ENCODE measurements at regions not wholly inside any gene's neighbourhood (a gene's known extent, or its start where the extent isn't known, plus 50 kb on each side); places are given as distances from the start of the nearest gene placed in this dataset.

- peaks cover 55% of the 10 kb centered on the region for H3K4me1 Mint-ChIP-seq (ENCODE audit: low read depth, unreplicated experiment)
- H3K4me3 Mint-ChIP-seq (ENCODE audit: unreplicated experiment): no peak overlapping the region
- Histone ChIP-seq H3K4me3 (ENCODE audit: low read depth, low read length) (no peak overlapping the region), H3K4me1 (peaks cover 76% of the 10 kb centered on the region), H3K9me3 (peaks cover 10% of the 10 kb centered on the region; the same call in 1 of the 2 replicates), H3K36me3 (ENCODE audit: control insufficient read depth, insufficient read depth, low read length) (no peaks in the 10 kb centered on the region), H3K27me3 (replicated peaks; ENCODE audit: control insufficient read depth, insufficient read depth, low read length) (no peaks in the 10 kb centered on the region)
- ChIA-PET CTCF (no interaction called here), POLR2A (no interaction called here)
- TF ChIP-seq, protein P1, sequence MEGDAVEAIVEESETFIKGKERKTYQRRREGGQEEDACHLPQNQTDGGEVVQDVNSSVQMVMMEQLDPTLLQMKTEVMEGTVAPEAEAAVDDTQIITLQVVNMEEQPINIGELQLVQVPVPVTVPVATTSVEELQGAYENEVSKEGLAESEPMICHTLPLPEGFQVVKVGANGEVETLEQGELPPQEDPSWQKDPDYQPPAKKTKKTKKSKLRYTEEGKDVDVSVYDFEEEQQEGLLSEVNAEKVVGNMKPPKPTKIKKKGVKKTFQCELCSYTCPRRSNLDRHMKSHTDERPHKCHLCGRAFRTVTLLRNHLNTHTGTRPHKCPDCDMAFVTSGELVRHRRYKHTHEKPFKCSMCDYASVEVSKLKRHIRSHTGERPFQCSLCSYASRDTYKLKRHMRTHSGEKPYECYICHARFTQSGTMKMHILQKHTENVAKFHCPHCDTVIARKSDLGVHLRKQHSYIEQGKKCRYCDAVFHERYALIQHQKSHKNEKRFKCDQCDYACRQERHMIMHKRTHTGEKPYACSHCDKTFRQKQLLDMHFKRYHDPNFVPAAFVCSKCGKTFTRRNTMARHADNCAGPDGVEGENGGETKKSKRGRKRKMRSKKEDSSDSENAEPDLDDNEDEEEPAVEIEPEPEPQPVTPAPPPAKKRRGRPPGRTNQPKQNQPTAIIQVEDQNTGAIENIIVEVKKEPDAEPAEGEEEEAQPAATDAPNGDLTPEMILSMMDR (IDR thresholded peaks at IDR 0.05; ENCODE audit: insufficient read depth in 1 of 2, low read depth in 1 of 2, low read length in 1 of 2, severe bottlenecking in 1 of 2, unreplicated experiment in 1 of 2): no peak
- no TSS peak for BruUV-seq (replicated peaks)
- intact Hi-C loops (cut with micrococcal nuclease; ENCODE audit: unreplicated experiment): loop anchor here (5.0 to 10.0 kb wide), 2 partner anchors 58 to 101 kb away; no protein-coding TSS in a partner anchor
- DNase-seq: no peak
- H3K27me3 Mint-ChIP-seq (ENCODE audit: insufficient read depth, unreplicated experiment): no peaks in the 10 kb centered on the region
- H3K36me3 Mint-ChIP-seq (ENCODE audit: insufficient read depth, unreplicated experiment): no peaks in the 10 kb centered on the region
- no peaks in the 10 kb centered on the region for H3K9me3 Mint-ChIP-seq (ENCODE audit: unreplicated experiment)
- peak overlapping the region; percentile 84 for H3K27ac Mint-ChIP-seq (ENCODE audit: unreplicated experiment)
Measured at GRCh38 chr10:110413049-110413783, 84.5 kb upstream of the DUSP5 start.

GRCh38 chr10:110413903-110414547, 83.7 kb upstream of the DUSP5 start:
- H3K4me3 Mint-ChIP-seq (ENCODE audit: unreplicated experiment): no peak overlapping the region
- no peak for DNase-seq
- no peaks in the 10 kb centered on the region for H3K27me3 Mint-ChIP-seq (ENCODE audit: insufficient read depth, unreplicated experiment)
- peaks cover 54% of the 10 kb centered on the region for H3K4me1 Mint-ChIP-seq (ENCODE audit: low read depth, unreplicated experiment)
- H3K4me1 ChIP-seq: peaks cover 68% of the 10 kb centered on the region
- no peaks in the 10 kb centered on the region for H3K36me3 Mint-ChIP-seq (ENCODE audit: insufficient read depth, unreplicated experiment)
- CTCF ChIA-PET: no interaction called here
- peak overlapping the region; percentile 84 for H3K27ac Mint-ChIP-seq (ENCODE audit: unreplicated experiment)
- no peaks in the 10 kb centered on the region for H3K9me3 Mint-ChIP-seq (ENCODE audit: unreplicated experiment)
- peaks cover 10% of the 10 kb centered on the region; the same call in 1 of the 2 replicates for H3K9me3 ChIP-seq
- no peaks in the 10 kb centered on the region for H3K36me3 ChIP-seq (ENCODE audit: control insufficient read depth, insufficient read depth, low read length)
- H3K4me3 ChIP-seq (ENCODE audit: low read depth, low read length): no peak overlapping the region
- POLR2A ChIA-PET: no interaction called here
- intact Hi-C loops (cut with micrococcal nuclease; ENCODE audit: unreplicated experiment): loop anchor here (1.0 to 10.0 kb wide), 3 partner anchors 42 to 102 kb away; no protein-coding TSS in a partner anchor
- BruUV-seq (replicated peaks): no TSS peak
- TF ChIP-seq, protein P1 (IDR thresholded peaks at IDR 0.05; ENCODE audit: insufficient read depth in 1 of 2, low read depth in 1 of 2, low read length in 1 of 2, severe bottlenecking in 1 of 2, unreplicated experiment in 1 of 2): no peak
- no peaks in the 10 kb centered on the region for H3K27me3 ChIP-seq (replicated peaks; ENCODE audit: control insufficient read depth, insufficient read depth, low read length)

DNA sequence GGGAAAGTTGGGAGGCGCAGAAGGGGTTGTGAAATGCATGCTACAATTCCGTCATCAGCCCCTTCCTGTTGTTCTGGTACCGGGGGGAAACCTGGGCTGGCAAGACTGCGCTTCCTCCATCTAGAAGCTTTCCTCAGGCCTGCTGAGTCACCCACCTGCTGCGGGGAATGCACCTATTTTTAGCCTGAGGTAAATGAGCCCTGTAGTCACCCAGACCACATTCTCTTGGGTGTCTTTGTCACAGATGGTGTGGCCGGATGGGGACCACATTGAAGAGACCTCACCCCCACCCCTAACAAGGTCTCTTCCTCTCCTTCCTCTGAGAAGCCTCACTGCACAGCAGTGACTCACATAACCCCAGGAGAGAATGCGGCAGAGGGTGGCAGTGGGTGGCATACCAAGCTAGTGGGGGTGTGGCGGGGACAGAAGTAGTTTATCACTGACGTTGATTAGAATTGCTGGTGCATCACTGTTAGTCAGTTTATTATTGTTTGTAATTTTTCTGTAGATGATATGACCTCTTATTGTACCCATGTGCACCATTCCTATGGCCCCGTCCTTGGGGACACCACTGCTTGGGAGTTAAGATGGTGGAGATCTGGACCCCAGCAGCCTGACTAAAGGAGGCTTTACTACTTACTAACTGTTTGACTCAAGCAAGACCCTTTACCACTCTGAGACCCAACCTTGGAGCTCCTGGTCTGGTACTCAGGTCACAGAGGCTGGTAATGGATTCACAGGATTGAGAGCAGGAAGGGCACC, 83.0 kb upstream of the DUSP5 start:
- Mint-ChIP-seq H3K4me1 (ENCODE audit: low read depth, unreplicated experiment) (peaks cover 47% of the 10 kb centered on the region), H3K4me3 (ENCODE audit: unreplicated experiment) (no peak overlapping the region), H3K36me3 (ENCODE audit: insufficient read depth, unreplicated experiment) (no peaks in the 10 kb centered on the region), H3K9me3 (ENCODE audit: unreplicated experiment) (no peaks in the 10 kb centered on the region), H3K27ac (ENCODE audit: unreplicated experiment) (peak overlapping the region; percentile 84), H3K27me3 (ENCODE audit: insufficient read depth, unreplicated experiment) (no peaks in the 10 kb centered on the region)
- Histone ChIP-seq H3K4me3 (ENCODE audit: low read depth, low read length) (no peak overlapping the region), H3K27me3 (replicated peaks; ENCODE audit: control insufficient read depth, insufficient read depth, low read length) (no peaks in the 10 kb centered on the region), H3K36me3 (ENCODE audit: control insufficient read depth, insufficient read depth, low read length) (no peaks in the 10 kb centered on the region), H3K9me3 (peaks cover 10% of the 10 kb centered on the region; the same call in 1 of the 2 replicates), H3K4me1 (peaks cover 61% of the 10 kb centered on the region)
- no TSS peak for BruUV-seq (replicated peaks)
- TF ChIP-seq, protein P1 (IDR thresholded peaks at IDR 0.05; ENCODE audit: insufficient read depth in 1 of 2, low read depth in 1 of 2, low read length in 1 of 2, severe bottlenecking in 1 of 2, unreplicated experiment in 1 of 2): no peak
- CTCF ChIA-PET: no interaction called here
- DNase-seq: peak in 1 of 2 experiments; percentile 51
- intact Hi-C loops (cut with micrococcal nuclease; ENCODE audit: unreplicated experiment): loop anchor here (1.0 to 10.0 kb wide), 3 partner anchors 42 to 102 kb away; no protein-coding TSS in a partner anchor
- POLR2A ChIA-PET: no interaction called here

Data from Caco-2 (cell line).